CD4-positive, alpha-beta T cell treated with Interleukin-2 at 100 ng/mL for 4 hours (primary cell): ENCODE measurements at regions not wholly inside any gene's neighbourhood (a gene's known extent, or its start where the extent isn't known, plus 50 kb on each side); places are given as distances from the start of the nearest gene placed in this dataset.

Experiments
- DNase-seq: peaks from one replicate; pipeline ENCODE4 v3.0.0-alpha.2; 2020; ENCODE audit warnings: low spot score

GRCh38 chr11:112822478-112823274 lies 138.5 kb upstream of the NCAM1 start:
- no peak for DNase-seq

GRCh38 chr11:112826026-112826425 lies 135.2 kb upstream of the NCAM1 start:
- DNase-seq: no peak

GRCh38 chr11:112826788-112827187 lies 134.4 kb upstream of the NCAM1 start:
- no peak for DNase-seq

- DNase-seq: no peak
Observed at GRCh38 chr11:112828421-112828820, 132.8 kb upstream of the NCAM1 start.

GRCh38 chr11:112829971-112830654 lies 131.1 kb upstream of the NCAM1 start:
- DNase-seq: no peak

GRCh38 chr11:112831041-112831440 lies 130.2 kb upstream of the NCAM1 start:
- DNase-seq: no peak

- no peak for DNase-seq
Observed at GRCh38 chr11:112831969-112832766, 129.1 kb upstream of the NCAM1 start.

- DNase-seq: no peak
Observed at GRCh38 chr11:112834277-112834755, 126.9 kb upstream of the NCAM1 start.

- DNase-seq: no peak
Observed at GRCh38 chr11:112835591-112836255, 125.5 kb upstream of the NCAM1 start.

- no peak for DNase-seq
Observed at GRCh38 chr11:112836256-112836602, 125.0 kb upstream of the NCAM1 start.

- no peak for DNase-seq
Observed at GRCh38 chr11:112837162-112837826, 123.9 kb upstream of the NCAM1 start.

GRCh38 chr11:112839051-112839450 lies 122.2 kb upstream of the NCAM1 start:
- no peak for DNase-seq

GRCh38 chr11:112841729-112842128 lies 119.5 kb upstream of the NCAM1 start:
- no peak for DNase-seq

- DNase-seq: no peak
Observed at GRCh38 chr11:112842151-112842550, 119.1 kb upstream of the NCAM1 start.

- DNase-seq: no peak
Observed at GRCh38 chr11:112844517-112844916, 116.7 kb upstream of the NCAM1 start.

- DNase-seq: no peak
Observed at GRCh38 chr11:112847568-112847967, 113.7 kb upstream of the NCAM1 start.

GRCh38 chr11:112852143-112852866 lies 108.9 kb upstream of the NCAM1 start:
- no peak for DNase-seq

GRCh38 chr11:112856133-112856532 lies 105.1 kb upstream of the NCAM1 start:
- no peak for DNase-seq

- DNase-seq: no peak
Observed at GRCh38 chr11:112856591-112856990, 104.6 kb upstream of the NCAM1 start.

- no peak for DNase-seq
Observed at GRCh38 chr11:112858289-112859023, 102.8 kb upstream of the NCAM1 start.
